Vagina (tissue), 2 donors: ENCODE measurements at regions not wholly inside any gene's neighbourhood (a gene's known extent, or its start where the extent isn't known, plus 50 kb on each side); places are given as distances from the start of the nearest gene placed in this dataset.

Source experiments
- DNase-seq, 2 donors: peaks; one replicate each; pipeline ENCODE4 v3.0.0-alpha.2; 2017; ENCODE audit errors: extremely low spot score in 2 of 2
- H3K27ac ChIP-seq: fragments of 200-600 bp; sonication (generic); one replicate; pipeline ENCODE4 v1.5.1; 2019
- H3K27me3 ChIP-seq: fragments of 200-600 bp; sonication (generic); one replicate; pipeline ENCODE4 v1.5.1; 2019
- H3K36me3 ChIP-seq, 2 donors: fragments of 200-600 bp; sonication (generic); one replicate each; pipeline ENCODE4 v1.5.1; 2017 to 2019
- H3K4me1 ChIP-seq: fragments of 200-600 bp; sonication (generic); one replicate; pipeline ENCODE4 v1.5.1; 2019
- H3K4me3 ChIP-seq, 2 donors: fragments of 200-600 bp; sonication (generic); 1 replicate in 1 of 2; 2 replicates in 1 of 2; pipeline ENCODE4 v1.5.1; 2016 to 2019
- H3K9me3 ChIP-seq: fragments of 200-600 bp; sonication (generic); one replicate; pipeline ENCODE4 v1.5.1; 2019
- CTCF ChIP-seq, 3 experiments: fragments of 450-650 bp in 2 of 3; fragments of 200-600 bp in 1 of 3; sonication (generic) in 1 of 3; IDR thresholded peaks; one replicate each; pipeline ENCODE4 v1.5.1; 2017 to 2019; ENCODE audit warnings: antibody characterized with exemption in 3 of 3, mild to moderate bottlenecking in 2 of 3, moderate library complexity in 2 of 3
- POLR2A ChIP-seq, 2 donors: fragments of 450-650 bp; IDR thresholded peaks; one replicate each; pipeline ENCODE4 v1.6.1; 2017; ENCODE audit warnings: antibody characterized with exemption in 2 of 2, mild to moderate bottlenecking in 2 of 2, moderate library complexity in 2 of 2
- POLR2AphosphoS5 ChIP-seq, 2 donors: sonication (generic); formaldehyde crosslinking; IDR thresholded peaks; one replicate each; pipeline ENCODE4 v1.9.0; 2017; ENCODE audit warnings: antibody characterized with exemption in 2 of 2, mild to moderate bottlenecking in 2 of 2, low read depth in 1 of 2; ENCODE audit not compliant: insufficient read depth in 1 of 2
- intact Hi-C: fragments of 100-400 bp; cut with DNase I; formaldehyde crosslinking; loops from one replicate; pipeline ENCODE4 v1.15.1; 2023

GRCh38 chr5:135680713-135681112 lies 101.9 kb upstream of the CXCL14 start:
- no peak for DNase-seq
- Histone ChIP-seq H3K27ac (no peak overlapping the region), H3K9me3 (no peaks in the 10 kb centered on the region), H3K27me3 (no peaks in the 10 kb centered on the region), H3K4me1 (no peaks in the 10 kb centered on the region), H3K36me3 (no peaks in the 10 kb centered on the region), H3K4me3 (no peak overlapping the region)
- TF ChIP-seq CTCF (IDR thresholded peaks at IDR 0.05) (no peak), POLR2A (IDR thresholded peaks at IDR 0.05) (no peak), POLR2AphosphoS5 (IDR thresholded peaks at IDR 0.05; ENCODE audit: insufficient read depth in 1 of 2, low read depth in 1 of 2) (no peak)
- intact Hi-C loops, result no loop called here

GRCh38 chr5:135678640-135679268 lies 100.0 kb upstream of the CXCL14 start:
- no peaks in the 10 kb centered on the region for H3K27me3 ChIP-seq
- DNase-seq, result no peak
- no peak overlapping the region for H3K4me3 ChIP-seq
- TF ChIP-seq CTCF (IDR thresholded peaks at IDR 0.05), result no peak
- TF ChIP-seq POLR2AphosphoS5 (IDR thresholded peaks at IDR 0.05; ENCODE audit: insufficient read depth in 1 of 2, low read depth in 1 of 2), result peak in 1 of 2 donors; percentile 51
- no peaks in the 10 kb centered on the region for H3K9me3 ChIP-seq
- no peaks in the 10 kb centered on the region for H3K4me1 ChIP-seq
- H3K27ac ChIP-seq, result no peak overlapping the region
- intact Hi-C loops, result no loop called here
- no peaks in the 10 kb centered on the region for H3K36me3 ChIP-seq

GRCh38 chr5:135671966-135672365 lies 93.2 kb upstream of the CXCL14 start:
- Histone ChIP-seq H3K27ac (no peak overlapping the region), H3K4me3 (no peak overlapping the region), H3K36me3 (no peaks in the 10 kb centered on the region), H3K4me1 (no peaks in the 10 kb centered on the region), H3K9me3 (no peaks in the 10 kb centered on the region), H3K27me3 (no peaks in the 10 kb centered on the region)
- intact Hi-C loops, result no loop called here
- TF ChIP-seq CTCF (IDR thresholded peaks at IDR 0.05) (no peak), POLR2AphosphoS5 (IDR thresholded peaks at IDR 0.05; ENCODE audit: insufficient read depth in 1 of 2, low read depth in 1 of 2) (no peak), POLR2A (IDR thresholded peaks at IDR 0.05) (no peak)
- no peak for DNase-seq

- no peak for DNase-seq
- Histone ChIP-seq H3K4me1 (no peaks in the 10 kb centered on the region), H3K9me3 (no peaks in the 10 kb centered on the region), H3K27ac (no peak overlapping the region), H3K36me3 (no peaks in the 10 kb centered on the region), H3K4me3 (no peak overlapping the region), H3K27me3 (no peaks in the 10 kb centered on the region)
- intact Hi-C loops, result no loop called here
- TF ChIP-seq CTCF (IDR thresholded peaks at IDR 0.05), result no peak
- TF ChIP-seq POLR2AphosphoS5 (IDR thresholded peaks at IDR 0.05; ENCODE audit: insufficient read depth in 1 of 2, low read depth in 1 of 2), result no peak
- TF ChIP-seq POLR2A (IDR thresholded peaks at IDR 0.05), result no peak
Measured at GRCh38 chr5:135671052-135671705, 92.4 kb upstream of the CXCL14 start.

- Histone ChIP-seq H3K27me3 (no peaks in the 10 kb centered on the region), H3K36me3 (no peaks in the 10 kb centered on the region), H3K9me3 (no peaks in the 10 kb centered on the region), H3K4me3 (no peak overlapping the region), H3K4me1 (no peaks in the 10 kb centered on the region), H3K27ac (no peak overlapping the region)
- DNase-seq, result no peak
- TF ChIP-seq CTCF (IDR thresholded peaks at IDR 0.05) (no peak), POLR2AphosphoS5 (IDR thresholded peaks at IDR 0.05; ENCODE audit: insufficient read depth in 1 of 2, low read depth in 1 of 2) (no peak), POLR2A (IDR thresholded peaks at IDR 0.05) (no peak)
- intact Hi-C loops, result no loop called here
Measured at GRCh38 chr5:135670588-135670987, 91.8 kb upstream of the CXCL14 start.
